Iris pigment epithelial cell (primary cell): ENCODE measurements at regions not wholly inside any gene's neighbourhood (a gene's known extent, or its start where the extent isn't known, plus 50 kb on each side); places are given as distances from the start of the nearest gene placed in this dataset.
"Not testable (repeated sequence)": the region's sequence is repeated elsewhere in the genome, so short reads cannot be mapped to it uniquely, and the experiment has no call there.

Experiments
- DNase-seq: peaks from one replicate; pipeline ENCODE4 v3.0.0-alpha.2; 2011; ENCODE audit warnings: low read depth

DNA sequence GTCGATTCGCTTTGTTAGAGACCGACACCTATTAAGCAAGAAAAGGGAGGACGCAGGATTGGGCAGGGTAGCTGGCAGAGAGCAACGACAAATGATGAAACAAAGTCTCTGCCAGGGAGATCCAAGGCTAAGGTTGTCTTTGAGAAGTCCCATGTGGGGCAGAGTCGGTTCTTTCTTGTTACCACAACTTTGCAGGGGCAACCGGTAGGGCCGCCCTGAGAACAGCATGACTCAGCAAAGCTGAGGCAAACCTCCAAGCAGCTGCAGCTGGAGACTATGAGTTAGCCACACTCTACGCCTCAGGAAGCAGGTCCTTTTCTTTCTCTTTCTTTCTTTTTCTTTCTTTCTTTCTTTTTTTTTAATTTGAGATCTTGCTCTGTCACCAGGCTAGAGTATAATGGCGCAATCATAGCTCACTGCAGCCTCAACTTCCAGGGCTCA lies 452.3 kb upstream of the ID2 start:
- peak; percentile 43 for DNase-seq

DNA sequence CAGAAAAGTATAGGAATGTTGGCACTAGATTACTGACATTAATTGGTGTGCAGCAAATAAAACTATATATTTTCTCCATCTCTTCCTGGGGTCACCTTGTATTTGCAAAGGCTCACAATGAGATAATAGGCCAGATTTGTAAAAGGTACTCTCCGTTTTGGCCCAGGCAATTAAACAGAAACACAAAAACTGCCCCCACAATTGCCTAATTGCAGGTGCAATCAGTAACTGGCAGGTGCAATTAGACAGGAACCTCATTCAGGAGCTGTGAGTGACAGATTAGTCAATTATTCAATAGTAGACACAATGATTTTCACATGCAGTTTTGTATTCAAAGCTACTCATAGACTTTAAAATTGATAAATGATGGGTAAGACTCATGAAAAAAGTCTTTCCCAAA lies 451.4 kb upstream of the ID2 start:
- no peak for DNase-seq

DNA sequence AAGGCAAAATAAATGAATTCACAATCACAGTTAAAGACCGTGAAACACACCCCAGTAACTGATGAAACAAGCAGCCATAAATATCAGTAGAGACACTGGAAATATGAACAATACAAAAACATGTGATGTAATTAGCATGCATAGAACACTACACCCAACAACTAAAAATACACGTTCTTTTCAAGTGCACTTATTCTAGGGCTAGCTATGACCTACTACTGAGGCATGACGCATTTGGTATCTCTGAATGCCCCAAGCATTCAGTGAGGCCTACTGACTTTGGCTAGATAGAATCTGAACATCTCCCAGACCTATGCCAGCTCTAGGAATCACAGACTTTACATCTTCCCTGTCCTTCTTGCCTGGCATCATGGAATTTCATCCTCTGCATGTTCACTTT lies 450.0 kb upstream of the ID2 start:
- no peak for DNase-seq

DNA sequence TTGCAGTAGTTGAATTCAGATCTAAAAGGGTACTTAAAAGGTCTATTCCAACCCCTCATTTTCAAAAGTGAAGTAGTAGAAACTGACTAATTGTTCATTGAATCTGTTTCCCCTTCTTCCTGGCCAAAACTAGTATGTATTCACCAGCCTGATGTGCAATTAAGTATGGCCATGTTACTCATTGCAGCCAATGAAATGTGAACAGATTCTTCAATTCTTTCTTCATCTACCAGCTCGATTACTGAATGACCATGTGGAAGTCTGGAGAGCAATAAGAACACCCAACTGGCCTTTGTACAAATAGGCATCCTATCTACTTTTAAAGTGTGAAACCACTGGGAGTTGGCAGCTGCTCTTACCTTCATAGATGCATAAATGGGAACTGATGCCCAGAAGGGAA lies 449.0 kb upstream of the ID2 start:
- no peak for DNase-seq

DNA sequence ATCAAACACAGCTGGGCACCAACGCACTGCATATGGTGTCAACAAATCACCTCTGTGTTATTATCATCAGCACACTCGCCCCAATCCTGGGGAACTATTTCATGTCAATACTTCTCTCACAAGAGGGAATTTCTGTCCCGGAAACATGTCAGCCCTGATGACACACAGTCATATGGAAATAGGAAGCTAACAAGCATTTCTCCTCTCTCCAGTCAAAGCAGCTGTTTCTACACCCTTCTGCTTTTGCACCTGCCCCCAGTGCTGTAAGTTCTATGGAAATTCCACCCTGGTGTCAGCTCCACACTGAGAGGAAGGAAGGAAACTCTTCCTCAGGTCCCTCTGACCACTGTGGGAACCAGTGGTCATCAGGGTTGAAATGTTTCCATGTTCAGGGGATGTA lies 447.6 kb upstream of the ID2 start:
- no peak for DNase-seq

DNA sequence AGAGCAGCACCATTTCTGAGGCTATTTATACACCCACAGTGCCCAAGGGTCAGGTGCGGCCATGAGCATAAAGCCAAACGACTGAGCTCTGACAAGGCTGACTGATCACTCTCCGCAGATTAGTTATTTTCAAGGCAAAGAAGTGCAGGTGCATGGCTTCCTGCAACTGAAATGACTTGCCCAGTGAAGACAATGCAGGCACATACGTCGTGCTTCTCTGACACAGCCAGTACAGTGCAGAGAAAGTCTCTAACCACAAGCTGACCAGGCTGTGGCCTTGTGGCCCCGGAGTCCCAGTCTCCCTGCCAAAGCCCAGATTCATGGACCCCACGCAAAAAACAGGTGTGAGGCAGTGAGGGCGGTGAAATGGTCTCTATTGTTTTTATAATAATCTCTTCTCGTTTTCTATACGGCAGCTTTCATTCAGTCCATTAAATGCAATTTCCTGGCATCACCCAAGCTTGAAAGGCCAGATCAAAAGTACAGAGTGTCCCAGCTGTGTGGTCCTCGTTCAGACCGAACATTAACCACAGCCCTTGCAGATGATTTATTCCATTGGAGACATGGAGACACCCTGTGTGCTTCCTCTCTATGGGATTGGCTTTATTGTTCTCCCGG lies 447.0 kb upstream of the ID2 start:
- DNase-seq, result no peak

DNA sequence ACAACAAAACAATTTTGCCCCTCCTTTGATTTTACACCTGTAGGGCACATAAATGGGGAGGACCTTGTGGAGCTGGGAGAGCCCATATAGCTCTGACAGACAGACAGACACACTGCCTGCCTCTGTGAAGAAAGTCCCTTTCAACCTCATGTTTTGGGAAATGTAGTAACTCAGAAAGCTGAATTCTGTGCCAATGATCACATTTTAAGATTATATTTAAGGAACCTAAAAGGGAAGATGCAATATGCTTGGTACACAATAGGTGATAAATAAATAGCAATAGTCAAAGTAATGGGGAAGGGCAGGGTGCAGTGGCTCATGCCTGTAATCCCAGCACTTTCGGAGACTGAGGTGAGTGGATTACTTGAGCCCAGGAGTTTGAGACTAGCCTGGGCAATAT lies 446.4 kb upstream of the ID2 start:
- no peak for DNase-seq

DNA sequence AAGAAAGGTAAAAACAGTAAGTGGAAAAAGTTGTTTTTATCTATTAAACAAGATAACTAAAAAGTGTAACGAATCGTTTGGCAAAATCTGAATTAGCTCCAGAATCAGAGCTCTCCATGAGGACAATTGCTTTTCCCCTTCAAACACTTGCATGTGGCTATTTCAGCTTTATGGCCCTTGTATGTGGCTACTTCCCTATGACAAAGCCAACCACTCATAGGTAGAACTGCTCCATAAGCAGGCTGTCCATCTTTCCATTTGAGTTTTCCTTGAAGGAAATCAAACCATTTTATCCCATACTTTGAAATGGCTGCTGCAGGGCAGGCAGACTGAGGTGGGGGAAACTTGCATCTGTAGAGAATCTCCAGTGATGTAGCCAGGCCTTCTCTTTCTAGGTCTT lies 445.5 kb upstream of the ID2 start:
- no peak for DNase-seq

DNA sequence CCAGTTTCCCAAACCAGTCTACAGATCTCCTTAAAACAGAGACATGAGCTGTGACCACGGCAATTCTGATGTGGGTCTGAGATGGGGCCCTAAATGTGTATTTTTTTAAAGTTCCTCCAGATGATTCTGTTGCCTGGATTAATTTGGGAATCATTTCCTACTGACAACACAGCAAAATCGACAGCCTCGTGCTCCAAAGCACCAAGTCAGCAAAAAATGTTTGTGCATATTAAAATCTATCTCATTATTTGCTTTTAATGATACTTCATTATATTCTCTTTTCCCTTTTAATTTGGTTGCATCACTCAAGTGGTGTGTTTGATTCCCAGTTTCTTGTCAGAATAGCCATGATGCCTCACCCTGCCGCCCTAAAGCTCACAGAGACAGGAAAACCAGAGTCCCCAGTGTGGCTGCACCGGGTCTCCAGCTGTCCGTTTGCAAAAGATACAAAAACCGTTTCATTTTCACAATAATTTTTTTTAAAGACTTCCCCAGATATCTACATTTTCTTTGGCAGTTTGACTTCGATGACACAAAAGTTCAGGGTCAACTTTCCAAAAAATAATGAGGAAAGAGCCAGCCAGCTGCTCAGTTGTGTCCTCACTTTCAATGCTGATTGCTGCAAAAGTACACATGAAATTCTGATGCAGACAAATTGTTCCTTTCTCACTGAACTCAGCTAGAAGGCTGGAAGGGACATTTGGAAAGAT lies 443.2 kb upstream of the ID2 start:
- DNase-seq, result no peak

DNA sequence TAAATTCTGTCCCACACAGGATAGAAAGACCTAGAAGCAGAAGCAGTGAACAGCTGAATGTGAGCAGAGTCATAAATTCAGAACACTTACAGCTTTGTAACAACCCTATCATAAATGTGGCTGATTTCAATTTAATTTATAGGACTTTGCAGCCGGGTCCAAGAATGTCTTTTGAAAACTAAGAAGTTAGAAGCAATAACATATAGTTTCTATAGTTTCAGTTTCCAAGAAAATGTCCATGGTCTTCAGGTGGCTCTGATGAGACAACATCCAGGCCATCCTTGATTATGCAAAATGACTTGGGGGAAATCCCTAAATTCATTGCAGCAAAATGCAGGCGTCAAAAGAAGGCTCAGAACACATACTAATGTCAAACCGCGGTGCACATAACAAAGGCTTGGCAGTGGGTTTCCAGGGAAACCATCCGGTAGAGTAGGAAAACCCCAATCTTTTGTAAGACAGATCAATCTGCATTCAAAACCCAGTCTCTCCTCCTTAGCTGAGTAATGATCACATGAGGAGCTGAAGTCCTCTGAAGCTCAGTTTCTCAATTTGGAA lies 442.2 kb upstream of the ID2 start:
- DNase-seq, result no peak

DNA sequence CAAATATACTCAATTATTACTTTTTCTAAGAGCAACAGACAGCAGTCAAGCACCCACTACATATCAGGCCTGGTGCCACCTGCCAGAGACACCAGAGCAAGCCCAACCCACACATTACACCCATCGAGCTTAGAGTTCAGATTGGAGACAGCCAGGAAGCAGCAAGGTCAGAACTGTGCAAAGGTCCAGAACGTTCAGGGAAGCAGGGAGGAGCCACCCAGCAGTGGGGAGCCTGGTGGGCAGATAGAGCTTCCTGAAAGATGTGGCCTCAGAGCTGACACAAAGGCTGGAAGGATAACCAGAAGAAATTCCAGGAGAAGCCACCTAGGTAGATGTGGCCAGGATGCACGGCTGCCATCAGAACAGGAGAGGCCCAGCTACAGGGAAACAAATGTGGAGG lies 440.5 kb upstream of the ID2 start:
- DNase-seq, result no peak

DNA sequence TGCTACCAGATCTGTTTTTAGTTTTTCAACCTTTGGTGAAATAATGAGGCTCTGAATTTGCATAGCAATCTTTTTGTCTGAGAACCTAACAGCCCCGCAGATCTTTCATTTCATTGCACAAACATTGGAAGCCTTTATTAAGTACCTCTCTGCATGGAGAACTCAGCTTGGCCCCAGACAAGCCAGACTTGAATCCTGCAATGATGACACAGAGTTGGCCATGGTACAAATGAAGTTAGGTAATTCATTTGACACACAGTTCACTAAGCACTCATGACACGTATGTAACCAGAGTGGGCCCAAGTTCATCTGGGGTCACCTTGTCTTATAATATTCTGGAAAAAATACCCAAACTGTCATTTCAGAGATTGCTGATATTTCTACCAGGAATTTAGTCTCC lies 439.1 kb upstream of the ID2 start:
- no peak for DNase-seq

DNA sequence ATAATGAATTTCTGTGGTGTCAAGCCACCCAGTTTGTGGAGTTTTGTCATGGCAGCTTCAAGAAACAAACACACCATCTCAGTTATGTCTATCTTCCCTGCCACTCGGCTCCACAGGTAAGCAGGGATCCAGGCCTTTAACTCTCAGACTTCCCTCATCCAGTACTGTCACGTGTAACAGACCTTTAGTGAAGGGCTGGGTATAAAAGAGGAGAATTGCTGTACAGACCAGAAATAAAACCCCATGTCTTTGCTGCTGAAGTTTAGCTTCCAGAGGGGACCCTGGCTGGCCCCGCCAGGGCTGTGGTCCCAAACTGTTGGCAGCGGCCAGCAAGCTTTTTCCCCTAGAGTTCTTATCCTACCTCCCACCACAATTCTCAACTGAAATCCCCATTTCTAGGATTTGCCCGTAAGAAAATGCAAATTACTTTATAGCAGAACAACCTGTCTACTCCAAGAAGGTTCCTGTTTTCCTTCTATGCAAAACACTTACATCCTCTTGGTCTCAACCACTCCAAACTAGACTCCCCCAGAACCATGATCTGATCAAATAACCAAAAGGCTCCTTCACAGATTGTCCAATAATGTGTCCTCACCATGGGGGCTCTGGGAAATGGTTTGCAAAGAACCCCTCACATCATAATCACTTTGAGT lies 438.0 kb upstream of the ID2 start:
- no peak for DNase-seq

DNA sequence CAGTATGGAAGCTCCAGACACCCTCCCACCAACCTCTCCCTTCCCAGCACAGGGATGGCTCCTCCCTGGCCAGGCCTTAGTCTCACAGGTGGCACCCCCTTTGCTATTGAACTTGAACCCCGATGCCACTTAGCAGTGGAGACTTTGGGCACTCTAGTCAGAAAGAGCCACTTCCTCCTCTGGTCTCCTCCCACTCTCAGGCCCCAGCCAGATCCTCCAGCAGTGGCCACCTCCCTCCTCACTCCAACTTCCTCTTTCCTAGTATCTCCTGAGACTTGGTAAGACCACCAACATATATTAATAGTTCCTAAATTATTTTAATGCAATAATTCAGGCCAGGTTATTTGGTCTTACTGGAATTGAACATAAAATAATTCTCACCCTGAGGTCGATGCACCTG lies 437.2 kb upstream of the ID2 start:
- DNase-seq, result no peak

DNA sequence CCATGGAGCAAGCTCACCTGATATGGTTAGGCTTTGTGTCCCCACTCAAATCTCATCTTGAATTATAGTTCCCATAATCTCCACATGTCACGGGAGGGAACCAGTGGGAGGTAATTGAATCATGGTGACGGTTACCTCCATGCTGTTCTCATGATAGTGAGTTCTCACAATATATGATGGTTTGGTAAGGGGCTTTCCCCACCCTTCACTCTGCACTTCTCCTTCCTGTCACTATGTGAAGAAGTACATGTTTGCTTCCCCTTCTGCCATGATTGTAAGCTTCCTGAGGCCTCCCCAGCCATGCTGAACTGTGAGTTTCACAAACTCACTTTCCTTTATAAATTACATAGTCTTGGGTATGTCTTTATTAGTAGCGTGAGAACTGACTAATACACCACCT lies 435.7 kb upstream of the ID2 start:
- no peak for DNase-seq

DNA sequence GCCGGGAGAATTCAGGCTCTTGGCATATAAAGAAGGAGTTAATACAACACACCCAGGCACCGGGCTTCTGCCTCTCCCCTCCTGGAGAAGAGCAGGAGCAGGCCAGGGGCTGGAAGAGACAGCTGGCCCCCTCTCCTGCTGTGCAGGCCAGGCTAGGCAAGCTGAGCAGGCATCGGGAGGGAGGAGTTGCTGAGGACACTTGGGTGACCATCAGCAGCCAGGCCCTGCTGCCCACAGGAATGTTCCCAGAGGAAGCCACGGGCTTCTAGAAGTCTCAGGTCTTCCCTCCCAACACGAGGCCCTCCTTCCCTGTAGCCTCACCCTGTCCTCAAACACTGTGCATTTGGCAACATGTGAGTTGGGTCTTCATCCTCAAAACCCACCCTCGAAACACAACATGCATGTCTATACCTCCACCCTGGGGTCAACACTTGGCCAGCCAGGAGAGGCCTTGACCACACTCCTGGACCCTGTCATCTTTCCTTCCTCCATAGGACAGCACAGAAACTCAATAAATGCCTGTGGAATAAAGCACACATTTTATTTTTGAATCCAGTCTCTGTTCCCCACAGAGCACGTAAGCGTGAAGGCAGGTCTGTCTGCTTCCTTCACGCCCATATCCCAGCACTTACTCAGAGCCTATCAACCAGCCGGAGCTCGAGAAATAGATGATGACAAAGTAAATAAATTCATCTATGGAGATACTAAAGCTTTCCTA lies 433.8 kb upstream of the ID2 start:
- DNase-seq, result no peak

DNA sequence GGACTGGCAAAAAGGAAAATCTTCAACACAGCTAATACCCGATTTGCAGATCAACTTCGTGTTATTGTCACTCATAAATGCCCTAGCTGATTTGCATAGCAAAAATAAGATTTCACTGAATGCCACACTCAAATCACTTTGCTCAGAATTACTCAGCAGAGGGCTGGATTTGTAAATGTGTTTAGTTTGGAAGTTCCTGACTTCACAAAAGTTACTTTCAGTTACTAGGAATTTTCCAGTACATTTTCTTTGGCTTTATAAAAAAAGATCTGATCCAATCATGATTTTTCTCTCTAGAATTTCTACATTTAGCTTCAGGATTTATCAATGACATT lies 433.3 kb upstream of the ID2 start:
- DNase-seq, result no peak

DNA sequence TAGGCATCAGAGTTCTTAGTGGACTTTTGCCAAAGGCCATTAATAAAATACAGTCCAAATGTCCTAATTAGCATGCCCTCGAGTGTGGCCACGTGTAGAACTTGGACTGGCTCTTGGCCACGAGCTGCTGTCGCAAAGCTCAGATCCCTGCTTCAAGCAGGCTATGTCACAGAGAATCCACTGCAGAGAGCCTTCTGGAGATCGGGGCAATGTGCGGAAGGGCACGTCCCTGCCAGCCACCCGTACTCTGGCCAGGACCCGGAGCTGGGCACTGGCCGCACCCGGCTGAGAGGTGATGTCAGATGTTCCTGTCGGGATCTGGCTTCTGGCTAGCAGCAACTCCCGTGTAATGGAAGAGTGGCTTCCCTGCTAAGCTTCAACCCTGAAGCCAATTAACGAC lies 432.7 kb upstream of the ID2 start:
- DNase-seq, result no peak

DNA sequence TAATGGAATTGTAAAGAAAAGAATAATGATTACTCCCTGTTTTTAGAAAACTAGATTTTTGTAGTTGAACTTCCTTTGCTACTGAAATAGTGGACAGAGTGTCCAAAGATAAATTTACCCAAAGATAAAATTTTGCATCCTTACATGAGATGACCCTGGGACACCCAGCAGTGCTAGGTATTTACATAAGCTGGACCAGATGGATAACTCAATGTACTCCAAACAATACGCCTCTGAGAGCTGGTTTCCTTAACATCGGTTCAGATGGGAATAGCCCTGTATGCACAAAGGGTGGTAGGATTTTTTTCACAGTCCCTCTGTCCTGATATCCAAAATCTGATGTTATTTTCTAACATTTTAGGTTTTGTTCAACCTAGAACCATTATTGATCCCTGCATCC lies 432.1 kb upstream of the ID2 start:
- DNase-seq, result no peak

DNA sequence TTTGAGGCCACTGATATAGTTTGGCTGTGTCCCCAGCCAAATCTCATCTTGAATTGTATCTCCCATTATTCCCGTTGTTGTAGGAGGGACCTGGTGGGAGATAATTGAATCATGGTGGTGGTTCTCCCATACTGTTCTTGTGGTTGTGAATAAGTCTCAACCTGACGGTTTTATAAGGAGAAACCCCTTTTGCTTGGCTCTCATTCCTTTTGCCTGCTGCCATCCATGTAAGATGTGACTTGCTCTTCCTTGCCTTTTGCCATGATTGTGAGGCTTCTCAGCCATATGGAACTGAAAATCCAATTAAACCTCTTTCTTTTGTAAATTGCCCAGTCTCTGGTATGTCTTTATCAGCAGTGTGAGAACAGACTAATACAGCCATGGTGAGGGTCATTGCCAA lies 431.6 kb upstream of the ID2 start:
- not testable (repeated sequence) for DNase-seq

DNA sequence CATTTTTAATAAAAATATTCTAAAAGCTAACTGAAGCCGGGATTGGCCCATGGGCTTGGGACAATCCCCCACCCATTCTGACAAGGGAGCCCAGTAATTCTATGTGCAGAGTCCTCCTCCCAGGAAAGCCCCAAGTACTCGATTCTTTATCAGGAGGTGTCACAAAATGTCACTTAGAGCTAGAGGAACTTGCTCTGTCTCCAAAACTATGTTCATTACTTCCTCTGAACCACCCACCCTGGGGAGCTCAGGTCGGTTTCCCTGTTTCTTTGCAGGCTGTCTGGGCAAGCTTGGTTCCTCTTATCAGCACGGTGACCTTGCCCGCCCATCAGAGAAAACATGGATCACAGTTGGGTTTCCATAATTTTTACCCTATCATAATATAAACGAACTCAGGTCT lies 430.6 kb upstream of the ID2 start:
- DNase-seq, result no peak

DNA sequence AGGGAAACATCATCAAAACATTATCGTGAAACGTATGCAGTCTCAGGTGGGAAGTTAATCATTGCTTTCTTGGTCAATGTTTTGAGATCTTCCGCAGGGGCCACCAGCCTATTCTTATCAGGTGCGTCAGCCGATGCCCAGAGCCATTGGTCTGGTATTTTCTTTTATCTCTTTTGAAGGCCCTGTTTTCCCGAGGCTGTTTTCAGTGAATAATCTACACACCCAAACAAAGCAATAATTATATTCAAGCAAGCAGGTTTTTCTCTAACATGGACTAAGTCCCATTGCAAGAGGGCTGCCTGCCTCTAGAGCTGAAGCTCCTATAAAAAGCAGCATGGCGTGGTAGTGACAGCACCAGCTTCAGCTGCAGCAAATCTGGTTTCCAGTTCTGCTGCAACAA lies 430.0 kb upstream of the ID2 start:
- no peak for DNase-seq
